Activated CD4-positive, alpha-beta T cell treated with anti-CD3 and anti-CD28 coated beads for 48 hours (primary cell): ENCODE measurements at regions not wholly inside any gene's neighbourhood (a gene's known extent, or its start where the extent isn't known, plus 50 kb on each side); places are given as distances from the start of the nearest gene placed in this dataset.
"Not testable (repeated sequence)": the region's sequence is repeated elsewhere in the genome, so short reads cannot be mapped to it uniquely, and the experiment has no call there.

Experiments
- DNase-seq: peaks from one replicate; pipeline ENCODE4 v3.0.0-alpha.2; 2020

DNA sequence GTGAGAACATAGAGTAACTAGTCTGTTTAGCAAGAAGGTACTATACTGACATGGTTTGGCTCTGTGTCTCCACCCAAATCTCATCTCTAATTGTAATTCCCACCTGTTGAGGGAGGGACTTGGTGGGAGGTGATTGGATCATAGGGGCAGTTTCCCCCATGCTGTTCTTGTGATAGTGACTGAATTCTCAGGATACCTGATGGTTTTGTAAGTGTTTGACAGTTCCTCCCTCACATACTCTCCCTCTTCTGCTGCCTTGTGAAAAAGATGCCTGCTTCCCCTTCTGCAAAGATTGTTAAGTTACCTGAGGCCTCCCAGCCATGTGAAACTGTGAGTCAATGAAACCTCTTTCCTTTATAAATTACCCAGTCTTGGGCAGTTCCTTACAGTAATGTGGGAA, 240.4 kb upstream of the ST8SIA4 start:
- DNase-seq, result no peak

DNA sequence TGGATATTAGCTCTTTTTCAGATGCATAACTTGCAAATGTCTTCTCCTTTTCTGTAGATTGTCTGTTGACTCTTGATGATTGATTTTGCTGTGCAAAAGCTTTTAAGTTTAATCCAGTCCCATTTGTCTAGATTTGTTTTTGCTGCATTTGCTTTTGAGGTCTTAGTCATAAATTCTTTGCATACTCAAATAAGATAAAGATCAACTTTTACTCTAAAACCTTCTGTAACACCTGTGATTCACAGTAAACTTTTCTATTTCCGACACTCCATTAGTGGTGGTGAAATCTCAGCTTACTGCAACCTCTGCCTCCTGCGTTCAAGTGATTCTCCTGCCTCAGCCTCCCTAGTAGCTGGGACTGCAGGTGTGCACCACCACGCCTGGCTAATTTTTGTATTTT, 239.0 kb upstream of the ST8SIA4 start:
- DNase-seq, result no peak

DNA sequence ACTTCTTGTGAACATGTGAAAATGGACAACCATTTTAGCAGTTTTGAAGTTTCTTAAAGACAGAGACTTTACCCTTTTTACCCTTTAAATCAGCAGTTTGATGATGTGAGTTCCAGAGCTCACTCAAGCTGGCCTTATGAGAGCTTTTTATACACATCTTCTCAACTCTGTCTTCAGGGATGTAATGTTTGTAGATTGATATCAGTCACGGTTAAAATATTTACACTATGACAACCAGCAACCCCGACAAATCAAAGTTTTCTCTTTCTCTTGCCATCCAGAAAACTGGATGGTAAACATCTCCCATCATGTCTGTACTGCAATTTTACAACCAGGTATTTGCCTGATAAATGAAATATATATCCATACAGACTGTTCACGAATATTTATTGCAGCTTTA, 233.4 kb upstream of the ST8SIA4 start:
- DNase-seq, result no peak

DNA sequence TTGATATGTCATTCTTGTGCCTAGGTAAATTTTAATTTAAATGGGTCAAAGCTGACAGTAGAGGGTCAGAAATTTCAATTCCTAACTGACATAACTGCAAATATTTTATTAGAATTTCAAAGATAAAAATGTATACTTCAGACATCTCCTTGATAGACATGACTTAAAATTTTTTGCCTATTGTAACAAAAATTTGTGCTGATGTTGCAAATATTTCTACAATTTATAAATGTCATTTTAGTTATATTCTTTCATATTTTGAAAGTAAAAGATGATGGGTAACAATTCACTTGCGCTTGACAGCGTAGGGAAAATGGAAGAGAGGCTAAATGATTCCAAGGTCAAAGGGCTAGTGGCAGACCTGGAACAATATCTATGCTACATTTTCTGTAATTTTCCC, 220.3 kb upstream of the ST8SIA4 start:
- no peak for DNase-seq

DNA sequence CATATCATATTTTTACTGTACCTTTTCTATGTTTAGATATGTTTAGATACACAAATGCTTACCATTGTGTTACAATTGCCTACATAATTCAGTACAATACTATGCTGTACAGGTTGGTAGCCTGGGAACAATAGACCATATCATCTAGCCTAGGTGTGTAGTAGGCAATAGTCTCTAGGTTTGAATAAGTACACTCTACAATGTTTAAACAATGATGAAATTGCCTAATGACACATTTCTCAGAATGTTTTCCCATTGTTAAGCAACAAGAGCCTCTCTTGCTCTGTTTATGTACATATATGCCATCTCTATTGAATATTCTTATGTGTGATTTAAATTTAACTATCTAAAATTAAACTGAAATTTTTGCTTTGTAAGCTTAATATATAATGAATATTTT, 209.6 kb upstream of the ST8SIA4 start:
- no peak for DNase-seq

DNA sequence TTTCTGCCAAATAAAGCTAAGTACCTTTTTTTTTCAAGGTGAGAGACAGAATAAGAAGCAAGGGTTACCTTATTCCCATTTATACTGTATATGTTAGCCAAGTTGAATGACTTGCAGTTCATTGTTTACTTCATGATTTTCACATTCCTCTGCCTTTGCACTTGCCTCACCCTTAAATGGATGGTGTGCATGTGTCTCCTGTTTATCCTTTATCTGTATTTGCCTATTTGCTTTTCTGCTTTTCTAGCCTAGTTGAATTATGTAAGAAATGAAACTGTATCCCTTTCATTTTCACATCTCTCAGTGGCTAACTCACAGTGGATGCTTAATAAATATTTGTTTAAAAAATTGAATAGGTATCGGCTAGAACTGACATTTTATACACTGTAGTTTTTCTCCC, 200.8 kb upstream of the ST8SIA4 start:
- DNase-seq, result no peak

DNA sequence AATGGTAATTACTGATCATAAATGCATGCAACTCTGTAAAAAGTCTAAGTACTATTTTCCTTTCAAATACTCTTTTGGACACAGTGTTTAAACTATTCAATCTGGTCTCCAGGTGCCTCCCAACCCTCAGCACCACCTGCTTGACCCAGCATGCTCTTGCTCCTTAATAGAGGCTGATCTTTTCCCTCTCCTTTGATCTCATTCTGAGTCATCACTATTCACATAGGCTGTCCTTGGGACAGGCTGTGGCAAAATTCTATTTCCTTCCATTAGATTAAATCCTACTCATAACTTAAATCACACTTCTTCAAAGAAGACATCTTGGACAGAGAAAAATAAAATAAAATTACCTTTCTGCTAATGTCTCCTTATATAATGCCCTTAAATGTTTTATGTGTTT, 199.4 kb upstream of the ST8SIA4 start:
- DNase-seq, result no peak

DNA sequence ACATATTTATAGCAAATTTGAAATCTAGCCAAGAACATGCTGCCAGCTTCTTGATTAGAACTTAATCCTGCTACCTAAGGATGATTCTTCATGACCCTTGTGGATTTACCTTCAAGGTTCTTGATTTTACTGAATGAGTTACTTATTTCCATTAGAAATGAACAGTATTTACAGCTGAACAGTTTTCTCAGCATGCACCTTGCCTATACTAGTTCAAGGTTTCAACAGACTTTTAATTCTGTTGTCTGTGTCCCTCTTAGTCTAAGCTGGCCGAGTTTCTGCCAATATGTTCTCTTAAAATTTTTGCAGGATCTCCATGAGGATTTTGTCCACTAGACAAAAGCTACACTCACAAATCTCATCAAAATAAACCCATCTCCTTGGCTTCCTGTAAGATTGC, 188.8 kb upstream of the ST8SIA4 start:
- no peak for DNase-seq

DNA sequence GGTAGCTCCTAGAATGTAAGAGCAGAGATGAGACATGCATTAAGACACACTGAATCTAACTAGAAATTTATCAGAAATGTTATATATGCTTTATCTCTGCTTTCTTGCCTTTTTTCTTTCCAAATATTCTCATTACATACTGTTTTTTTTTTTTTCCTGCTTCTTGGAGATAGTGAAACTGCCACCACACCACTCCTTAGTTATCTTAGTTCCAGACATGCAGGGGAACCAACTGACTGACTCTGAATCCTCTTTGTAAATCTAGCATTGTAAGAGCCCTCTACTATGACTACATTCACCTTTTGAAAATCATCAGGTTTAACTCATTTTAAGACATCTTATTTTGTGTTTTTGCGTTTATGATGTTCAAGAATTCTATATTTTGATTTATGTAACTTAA, 181.3 kb upstream of the ST8SIA4 start:
- DNase-seq, result no peak

DNA sequence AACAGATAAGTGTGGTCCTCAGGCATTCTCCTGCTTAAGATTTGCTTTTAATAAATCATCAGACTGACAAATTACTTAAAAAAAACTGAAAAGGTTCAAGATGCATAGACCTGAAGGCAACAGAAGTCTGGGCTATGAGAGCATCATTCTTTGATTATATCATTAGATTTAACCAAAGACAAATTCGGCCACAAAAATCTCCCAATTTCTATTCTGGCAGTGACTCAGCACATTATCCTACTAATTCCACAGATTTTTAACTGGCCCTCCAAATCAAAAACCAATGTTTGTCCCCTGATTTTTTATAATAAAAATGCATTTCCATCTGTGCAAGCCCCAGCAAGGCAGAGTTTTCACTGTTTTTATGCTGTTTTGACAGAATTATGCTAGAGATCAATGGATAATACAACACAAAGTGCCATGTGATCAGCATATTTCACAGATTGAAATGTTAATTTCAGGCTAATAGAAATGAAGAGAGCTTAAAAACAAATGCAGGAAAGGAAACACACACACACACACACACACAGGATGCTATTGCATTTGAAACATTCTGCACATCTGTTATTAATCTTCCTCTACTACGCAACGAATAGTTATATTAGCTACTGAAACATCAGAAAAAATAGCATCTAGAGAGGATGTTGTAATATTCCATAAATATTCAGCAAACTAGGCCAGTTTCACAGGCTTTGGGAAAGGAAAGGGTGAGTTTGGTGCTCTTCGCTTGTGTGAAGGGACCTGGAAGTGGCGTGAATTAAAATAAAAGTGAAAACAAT, 177.6 kb upstream of the ST8SIA4 start:
- DNase-seq, result no peak

DNA sequence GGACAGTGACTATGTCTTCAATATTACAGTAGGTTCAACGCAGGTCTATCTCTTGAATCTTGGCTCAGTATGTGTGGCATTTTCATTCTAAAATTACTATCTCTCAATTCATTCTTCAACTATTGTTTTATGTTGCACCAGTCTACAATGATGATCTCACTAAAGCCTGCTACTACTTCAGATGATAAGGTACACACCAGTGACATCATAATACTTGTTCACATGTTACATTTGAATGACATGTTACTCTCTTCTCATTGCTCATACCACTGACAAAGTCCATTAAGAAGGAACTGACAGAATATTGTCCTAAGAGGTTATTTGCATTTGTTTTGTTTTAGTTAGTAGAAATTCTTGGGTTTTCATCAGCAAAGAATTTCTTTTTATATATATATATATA, 165.2 kb upstream of the ST8SIA4 start:
- no peak for DNase-seq

DNA sequence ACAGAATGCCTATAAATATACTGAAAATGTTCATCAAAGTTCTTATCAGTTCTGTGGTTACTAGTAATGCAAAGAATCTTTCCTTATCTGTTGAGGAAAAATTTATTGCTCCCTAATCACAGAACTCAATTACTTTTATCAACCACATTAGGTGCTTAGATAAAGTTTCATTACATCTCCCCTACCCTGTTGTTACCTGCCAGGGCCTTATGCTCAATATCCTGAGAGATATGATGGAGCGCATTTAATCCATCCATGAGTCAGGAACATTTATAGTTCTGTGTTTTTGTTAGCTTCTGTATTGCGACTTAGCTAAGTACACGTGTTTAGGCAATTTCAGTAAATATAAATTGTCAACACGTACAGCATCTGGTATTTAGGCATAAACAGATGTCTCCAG, 164.3 kb upstream of the ST8SIA4 start:
- no peak for DNase-seq

DNA sequence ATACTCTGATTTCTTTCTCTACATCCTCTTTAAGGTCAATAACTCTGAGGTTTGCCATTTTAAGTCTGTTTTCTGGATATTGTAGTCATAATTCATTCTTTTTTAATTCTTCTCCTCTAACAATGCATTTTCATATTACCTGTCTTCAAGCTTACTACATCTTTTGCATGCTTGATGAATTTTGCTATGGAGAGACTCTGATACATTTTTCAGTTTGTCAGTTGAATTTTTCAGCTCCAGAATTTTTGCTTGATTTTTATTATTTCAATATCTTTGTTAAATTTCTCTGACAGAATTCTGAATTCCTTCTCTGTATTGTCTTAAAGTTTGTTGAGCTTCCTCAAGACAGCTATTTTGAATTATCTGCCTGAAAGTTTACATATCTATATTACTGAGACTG, 159.8 kb upstream of the ST8SIA4 start:
- DNase-seq, result no peak

DNA sequence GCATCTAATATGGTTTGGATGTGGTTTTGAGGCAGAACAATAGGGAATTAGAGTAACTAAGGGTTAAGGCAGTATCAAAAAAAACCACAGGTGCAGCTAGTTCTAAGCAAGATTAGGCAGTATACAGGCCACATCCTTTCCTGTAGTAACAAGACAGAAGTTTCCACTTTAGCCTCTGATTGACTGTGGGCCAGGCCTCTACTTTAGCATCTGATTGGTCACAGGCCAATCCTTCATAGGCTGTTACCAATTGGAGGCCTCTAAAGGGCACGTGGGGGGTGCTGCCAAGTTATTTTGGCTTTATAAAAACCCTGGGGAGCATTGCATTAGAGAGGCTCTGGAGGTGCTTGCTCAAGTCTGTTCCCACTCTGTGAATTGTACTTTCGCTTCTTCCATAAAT, 144.1 kb upstream of the ST8SIA4 start:
- peak; percentile 10 for DNase-seq

DNA sequence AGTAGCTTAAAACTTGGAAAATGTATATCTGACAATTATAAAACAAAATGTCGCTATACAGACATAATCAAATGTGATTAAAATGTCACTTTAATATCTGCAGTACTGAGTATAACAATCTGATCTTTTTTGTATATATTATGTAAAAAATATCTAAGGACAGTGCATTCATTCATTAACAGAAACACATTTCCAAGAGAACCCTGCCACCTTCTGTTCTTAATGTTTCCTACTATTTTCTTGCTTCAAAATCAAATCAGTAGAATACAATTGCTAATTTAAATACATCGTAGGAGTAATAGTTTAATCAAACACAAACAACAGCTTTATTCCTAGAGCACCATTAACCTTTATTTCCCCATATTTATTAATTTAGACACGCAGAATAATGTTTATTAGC, 142.6 kb upstream of the ST8SIA4 start:
- DNase-seq, result no peak

DNA sequence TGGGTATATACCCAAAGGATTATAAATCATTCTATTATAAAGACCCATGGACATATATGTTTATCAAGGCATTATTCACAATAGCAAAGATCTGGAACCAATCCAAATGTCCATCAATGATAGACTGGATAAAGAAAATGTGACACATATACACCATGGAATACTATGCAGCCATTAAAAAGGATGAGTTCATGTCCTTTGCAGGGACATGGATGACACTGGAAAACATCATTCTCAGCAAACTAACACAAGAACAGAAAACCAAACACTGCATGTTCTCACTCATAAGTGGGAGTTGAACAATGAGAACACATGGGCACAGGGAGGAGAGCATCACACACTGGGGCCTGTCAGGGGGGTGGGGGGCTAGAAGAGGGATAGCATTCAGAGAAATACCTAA, 136.9 kb upstream of the ST8SIA4 start:
- not testable (repeated sequence) for DNase-seq

DNA sequence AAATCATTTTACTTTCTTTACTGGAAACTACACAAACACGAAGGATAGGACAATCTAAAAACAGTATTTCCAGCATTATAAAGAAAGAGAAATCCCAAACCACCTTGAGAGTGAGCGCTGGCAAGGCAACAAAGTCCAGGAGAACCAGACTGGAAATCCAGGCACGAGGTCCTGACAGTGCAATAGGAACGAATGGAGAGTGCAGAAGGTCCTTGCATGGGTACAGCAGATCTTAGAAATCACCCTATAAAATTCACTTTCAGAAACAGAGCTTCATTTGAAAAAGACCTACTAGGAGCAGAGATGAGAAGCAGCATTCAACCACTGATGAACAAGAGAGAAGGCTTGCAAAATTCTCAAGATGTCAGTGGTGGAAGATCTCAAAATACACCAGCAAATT, 133.7 kb upstream of the ST8SIA4 start:
- no peak for DNase-seq

DNA sequence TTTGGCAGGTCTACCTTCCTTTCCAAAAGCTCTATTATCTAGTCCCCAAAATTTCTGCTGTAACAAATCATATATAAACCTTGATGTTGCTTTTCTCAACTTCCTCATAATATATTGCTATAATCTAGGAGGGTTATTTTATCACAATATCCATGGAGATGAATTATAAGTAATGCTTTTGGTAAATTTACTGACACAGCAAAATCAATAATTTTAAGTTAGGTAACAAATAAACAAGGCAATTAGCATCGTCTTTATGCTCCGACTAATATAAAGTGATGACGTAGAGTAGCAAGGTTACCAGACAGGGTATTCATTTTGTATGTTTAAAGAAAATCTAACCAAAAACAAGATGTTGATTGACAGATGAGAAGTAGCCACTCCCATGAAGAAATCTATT, 132.3 kb upstream of the ST8SIA4 start:
- no peak for DNase-seq

DNA sequence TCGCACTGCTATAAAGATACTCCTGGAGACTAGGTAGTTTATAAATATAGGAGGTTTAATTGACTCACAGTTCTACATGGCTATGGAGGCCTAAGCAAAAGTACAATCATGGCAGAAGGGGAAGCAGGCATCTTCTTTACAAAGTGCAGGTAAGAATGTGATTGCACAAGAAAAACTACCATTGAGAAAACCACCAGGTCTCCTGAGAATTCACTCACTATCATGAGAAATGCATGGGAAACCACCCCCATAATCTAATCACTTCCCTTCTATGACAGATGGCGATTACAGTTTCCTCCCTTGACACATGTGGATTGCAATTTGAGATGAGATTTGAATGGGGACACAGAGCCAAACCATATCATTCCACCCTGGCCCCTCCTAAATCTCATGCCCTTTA, 121.2 kb upstream of the ST8SIA4 start:
- no peak for DNase-seq

DNA sequence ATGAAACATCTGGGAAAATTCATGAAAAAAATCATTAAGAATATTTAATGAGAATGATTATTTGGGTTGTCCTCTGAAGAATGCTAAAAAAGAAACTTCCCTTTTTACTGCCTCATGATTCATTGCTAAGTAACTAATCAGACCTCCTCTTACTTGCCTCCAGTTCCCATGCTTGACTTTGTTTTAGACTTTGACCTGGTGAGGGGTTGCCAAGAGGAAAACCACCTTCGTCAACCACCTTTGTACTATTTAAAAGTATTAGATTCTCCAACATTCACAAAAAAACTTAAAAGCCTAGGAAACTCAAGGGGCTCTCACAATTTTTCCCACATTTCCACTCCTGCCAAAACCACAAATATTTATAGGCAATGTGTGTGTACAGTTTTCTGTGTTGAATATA, 115.2 kb upstream of the ST8SIA4 start:
- no peak for DNase-seq

DNA sequence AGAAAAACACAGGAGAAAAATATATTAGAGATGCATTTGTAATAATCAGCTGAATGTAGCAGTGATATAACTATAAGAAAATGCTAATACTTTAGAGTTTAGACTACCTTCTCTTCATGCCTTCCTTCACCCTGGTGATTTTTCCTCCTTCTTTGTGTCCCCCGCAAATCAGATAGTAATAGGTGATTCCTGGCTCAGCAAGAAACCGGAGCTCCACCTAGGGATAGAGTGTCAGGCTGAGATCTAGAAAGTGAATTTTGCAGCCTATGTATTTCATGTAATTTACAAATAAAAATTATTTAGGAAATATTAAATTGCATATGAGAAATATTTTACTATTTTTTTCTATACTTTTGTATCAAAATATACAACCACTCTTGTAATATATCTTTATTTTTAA, 109.8 kb upstream of the ST8SIA4 start:
- no peak for DNase-seq

DNA sequence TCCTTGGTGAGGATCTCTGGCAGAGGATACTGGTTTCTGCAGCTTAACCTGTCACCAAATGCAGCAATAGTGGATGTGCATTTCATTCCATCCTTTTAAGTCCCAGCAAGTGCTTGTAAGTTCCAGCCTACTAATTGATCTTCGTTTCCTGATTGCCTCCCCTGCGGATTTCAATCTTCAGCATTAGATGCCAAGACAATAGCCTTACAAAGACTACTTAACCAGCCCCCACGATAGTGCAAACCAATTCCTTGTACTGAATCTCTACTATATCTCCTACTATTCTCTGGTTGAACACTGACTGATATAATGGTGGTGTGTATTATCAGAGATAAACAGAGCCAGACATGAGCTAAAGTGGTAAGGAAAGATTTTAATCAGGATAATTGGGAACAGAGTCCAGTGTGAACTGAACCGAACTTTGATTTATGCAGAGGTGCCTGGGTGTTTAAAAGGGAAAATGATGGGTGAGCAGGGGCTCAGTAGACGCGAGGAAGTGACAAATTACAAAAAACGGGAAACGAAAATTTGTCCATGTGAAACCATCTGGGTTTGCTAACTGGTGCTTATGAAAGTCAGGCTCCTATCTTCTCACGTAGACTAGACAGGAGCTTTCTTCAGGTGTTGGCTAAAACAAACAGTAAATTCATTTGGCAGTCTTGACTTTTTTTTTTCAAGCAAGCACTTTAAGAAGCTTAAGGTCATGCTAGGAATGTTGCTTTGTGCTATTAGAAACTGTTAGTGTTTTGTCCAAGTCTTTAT, 106.9 kb upstream of the ST8SIA4 start:
- DNase-seq, result no peak

DNA sequence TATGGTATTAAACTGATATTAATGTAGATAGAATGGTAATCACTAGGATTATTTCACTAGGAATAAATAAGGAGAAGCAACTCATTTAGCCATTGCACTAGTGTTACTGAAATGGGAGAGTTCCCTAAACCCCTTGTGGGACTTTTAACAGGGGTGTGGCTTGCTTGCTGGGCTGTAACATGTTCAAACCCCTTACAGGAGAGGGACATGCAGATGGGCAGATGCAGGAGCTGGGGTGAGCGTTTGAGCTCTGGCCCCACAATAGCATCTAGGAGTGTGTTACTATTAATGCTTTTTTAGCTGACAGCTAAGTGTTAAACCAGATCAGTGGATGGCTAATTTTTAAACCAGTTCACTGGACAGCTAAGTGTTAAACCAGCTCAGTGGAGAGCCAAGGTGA, 89.3 kb upstream of the ST8SIA4 start:
- no peak for DNase-seq

DNA sequence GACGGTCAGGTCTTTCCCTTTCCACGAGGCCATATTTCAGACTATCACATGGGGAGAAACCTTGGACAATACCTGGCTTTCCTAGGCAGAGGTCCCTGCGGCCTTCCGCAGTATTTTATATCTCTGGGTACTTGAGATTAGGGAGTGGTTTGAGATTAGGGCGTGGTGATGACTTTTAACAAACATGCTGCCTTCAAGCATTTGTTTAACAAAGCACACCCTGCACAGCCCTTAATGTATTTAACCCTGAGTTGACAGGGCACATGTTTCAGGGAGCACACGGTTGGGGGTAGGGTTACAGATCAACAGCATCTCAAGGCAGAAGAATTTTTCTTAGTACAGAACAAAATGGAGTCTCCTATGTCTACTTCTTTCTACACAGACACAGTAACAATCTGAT, 80.5 kb upstream of the ST8SIA4 start:
- not testable (repeated sequence) for DNase-seq

DNA sequence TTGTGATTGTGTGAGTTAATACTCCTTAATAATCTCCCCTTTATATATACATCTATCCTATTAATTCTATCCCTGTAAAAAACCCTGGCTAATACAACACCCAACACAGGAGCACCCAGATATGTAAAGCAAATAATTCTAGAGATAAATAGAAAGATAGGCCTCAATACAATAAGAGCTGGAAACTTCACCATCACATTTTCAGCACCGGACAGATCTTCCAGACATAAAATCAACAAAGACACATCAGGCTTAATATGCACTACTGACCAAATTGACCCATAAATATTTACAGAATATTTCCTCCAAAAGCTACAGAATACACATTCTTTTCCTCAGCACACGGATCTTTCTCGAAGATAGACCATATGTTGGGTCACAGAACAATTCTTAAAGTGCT, 71.0 kb upstream of the ST8SIA4 start:
- DNase-seq, result no peak
